ENCODE measurements at regions not wholly inside any gene's neighbourhood (a gene's known extent, or its start where the extent isn't known, plus 50 kb on each side); places are given as distances from the start of the nearest gene placed in this dataset.

DNA sequence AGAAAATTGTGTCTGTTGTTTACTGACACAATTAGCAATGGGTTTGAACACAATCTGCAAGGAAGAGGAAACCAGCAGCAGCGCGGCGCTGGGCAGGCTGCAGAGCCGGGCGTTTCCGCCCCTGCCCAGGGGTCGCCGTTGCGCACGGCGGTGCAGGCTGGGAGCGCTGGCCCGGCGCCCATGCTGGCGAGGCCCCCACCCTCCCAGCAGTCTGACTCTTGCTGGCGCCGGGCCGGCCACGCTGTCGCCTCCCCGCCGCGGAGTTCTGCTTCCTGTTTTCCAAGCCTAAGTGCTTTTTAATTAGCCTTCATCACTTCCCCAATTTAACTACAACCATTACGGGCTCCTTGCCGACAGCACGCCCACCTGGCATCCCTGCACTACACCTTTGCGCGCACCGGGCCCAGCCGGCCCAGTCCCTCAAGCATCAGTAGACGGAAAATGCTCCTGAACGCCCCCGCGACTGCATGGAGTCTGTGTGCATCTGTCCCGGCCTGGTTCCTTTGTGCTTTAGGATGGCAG, 212.1 kb downstream of the GXYLT1 start:
- TF ChIP-seq, protein P1, sequence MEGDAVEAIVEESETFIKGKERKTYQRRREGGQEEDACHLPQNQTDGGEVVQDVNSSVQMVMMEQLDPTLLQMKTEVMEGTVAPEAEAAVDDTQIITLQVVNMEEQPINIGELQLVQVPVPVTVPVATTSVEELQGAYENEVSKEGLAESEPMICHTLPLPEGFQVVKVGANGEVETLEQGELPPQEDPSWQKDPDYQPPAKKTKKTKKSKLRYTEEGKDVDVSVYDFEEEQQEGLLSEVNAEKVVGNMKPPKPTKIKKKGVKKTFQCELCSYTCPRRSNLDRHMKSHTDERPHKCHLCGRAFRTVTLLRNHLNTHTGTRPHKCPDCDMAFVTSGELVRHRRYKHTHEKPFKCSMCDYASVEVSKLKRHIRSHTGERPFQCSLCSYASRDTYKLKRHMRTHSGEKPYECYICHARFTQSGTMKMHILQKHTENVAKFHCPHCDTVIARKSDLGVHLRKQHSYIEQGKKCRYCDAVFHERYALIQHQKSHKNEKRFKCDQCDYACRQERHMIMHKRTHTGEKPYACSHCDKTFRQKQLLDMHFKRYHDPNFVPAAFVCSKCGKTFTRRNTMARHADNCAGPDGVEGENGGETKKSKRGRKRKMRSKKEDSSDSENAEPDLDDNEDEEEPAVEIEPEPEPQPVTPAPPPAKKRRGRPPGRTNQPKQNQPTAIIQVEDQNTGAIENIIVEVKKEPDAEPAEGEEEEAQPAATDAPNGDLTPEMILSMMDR (IDR thresholded peaks at IDR 0.05; ENCODE audit: low read depth, low read length): no peak
- Histone ChIP-seq H3K4me3 (ENCODE audit: low read depth, low read length) (no peak overlapping the region), H3K9me3 (ENCODE audit: severe bottlenecking) (no peaks in the 10 kb centered on the region), H3K36me3 (no peaks in the 10 kb centered on the region), H3K27me3 (ENCODE audit: insufficient read depth, low read depth, severe bottlenecking) (no peaks in the 10 kb centered on the region), H3K27ac (no peak overlapping the region)
- DNase-seq: no peak

DNA sequence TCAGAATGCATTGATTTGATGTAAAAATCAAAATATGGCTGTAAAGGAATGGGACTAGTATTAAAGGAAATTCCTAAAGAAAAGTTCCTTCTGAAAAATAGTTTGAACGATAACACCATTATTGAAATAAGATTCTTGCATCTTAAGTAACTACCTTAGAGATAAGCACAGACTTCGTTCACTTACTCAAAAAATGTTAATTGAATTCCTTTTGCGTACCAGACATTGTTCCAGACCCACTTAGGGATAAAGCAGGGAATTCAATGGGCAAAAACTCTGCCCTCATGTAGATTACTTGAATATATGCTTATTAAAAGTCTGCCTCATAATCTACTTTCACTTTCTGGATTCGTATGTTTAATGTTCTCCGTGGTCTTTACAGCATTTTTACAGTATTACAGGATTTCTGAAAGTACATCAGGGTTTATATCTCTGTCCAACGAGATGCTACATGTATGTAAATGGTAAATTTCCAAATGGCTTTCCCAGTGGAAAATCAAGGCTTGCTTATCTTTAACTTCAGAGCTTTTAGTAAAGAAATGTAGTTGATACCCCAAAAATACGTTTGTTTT, 213.7 kb downstream of the GXYLT1 start:
- TF ChIP-seq, protein P1 (IDR thresholded peaks at IDR 0.05; ENCODE audit: low read depth, low read length): no peak
- Histone ChIP-seq H3K27ac (no peak overlapping the region), H3K36me3 (no peaks in the 10 kb centered on the region), H3K27me3 (ENCODE audit: insufficient read depth, low read depth, severe bottlenecking) (no peaks in the 10 kb centered on the region), H3K4me3 (ENCODE audit: low read depth, low read length) (no peak overlapping the region), H3K9me3 (ENCODE audit: severe bottlenecking) (no peaks in the 10 kb centered on the region)
- DNase-seq: no peak

DNA sequence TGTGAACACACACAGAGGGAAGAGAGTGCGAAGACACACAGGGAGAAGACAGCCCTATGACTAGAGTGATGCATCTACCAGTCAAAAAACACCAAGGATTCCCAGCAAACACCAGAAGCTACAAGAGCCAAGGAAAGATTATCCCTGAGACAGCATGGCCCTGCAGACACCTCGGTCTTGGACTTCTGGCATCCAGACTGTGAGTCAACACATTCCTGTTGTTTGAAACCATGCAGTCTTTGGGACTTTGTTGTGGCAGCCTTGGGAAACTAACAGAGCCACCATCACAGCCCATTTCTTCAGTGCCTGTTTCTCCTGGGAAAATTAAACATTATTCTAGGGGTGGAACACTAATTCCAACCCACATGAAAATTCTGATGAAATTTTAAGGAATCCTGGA, 220.6 kb downstream of the GXYLT1 start:
- Histone ChIP-seq H3K36me3 (no peaks in the 10 kb centered on the region), H3K27ac (no peak overlapping the region), H3K27me3 (ENCODE audit: insufficient read depth, low read depth, severe bottlenecking) (no peaks in the 10 kb centered on the region), H3K9me3 (ENCODE audit: severe bottlenecking) (no peaks in the 10 kb centered on the region), H3K4me3 (ENCODE audit: low read depth, low read length) (no peak overlapping the region)
- no peak for DNase-seq
- TF ChIP-seq, protein P1 (IDR thresholded peaks at IDR 0.05; ENCODE audit: low read depth, low read length): no peak

DNA sequence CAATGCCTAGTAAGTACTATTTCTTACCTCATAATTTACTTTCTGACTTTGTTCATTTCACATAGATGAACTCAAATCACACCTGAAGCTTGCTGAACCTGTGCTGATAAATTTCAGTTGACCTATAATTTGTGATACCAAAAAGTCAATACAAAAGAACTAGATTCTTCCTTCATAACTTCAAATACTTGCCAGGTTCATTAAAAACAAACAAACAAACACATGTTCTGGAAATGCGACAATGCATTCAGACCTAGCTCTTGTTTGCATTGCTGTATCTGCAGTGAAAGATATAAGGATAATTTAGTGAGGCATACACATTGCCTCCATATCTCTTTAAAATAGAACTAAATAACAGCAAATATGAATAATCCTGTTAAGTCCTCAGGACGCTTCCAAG, 221.3 kb downstream of the GXYLT1 start:
- H3K9me3 ChIP-seq (ENCODE audit: severe bottlenecking): no peaks in the 10 kb centered on the region
- no peak overlapping the region for H3K4me3 ChIP-seq (ENCODE audit: low read depth, low read length)
- no peak for DNase-seq
- no peaks in the 10 kb centered on the region for H3K27me3 ChIP-seq (ENCODE audit: insufficient read depth, low read depth, severe bottlenecking)
- H3K36me3 ChIP-seq: no peaks in the 10 kb centered on the region
- TF ChIP-seq, protein P1 (IDR thresholded peaks at IDR 0.05; ENCODE audit: low read depth, low read length): no peak
- H3K27ac ChIP-seq: no peak overlapping the region

DNA sequence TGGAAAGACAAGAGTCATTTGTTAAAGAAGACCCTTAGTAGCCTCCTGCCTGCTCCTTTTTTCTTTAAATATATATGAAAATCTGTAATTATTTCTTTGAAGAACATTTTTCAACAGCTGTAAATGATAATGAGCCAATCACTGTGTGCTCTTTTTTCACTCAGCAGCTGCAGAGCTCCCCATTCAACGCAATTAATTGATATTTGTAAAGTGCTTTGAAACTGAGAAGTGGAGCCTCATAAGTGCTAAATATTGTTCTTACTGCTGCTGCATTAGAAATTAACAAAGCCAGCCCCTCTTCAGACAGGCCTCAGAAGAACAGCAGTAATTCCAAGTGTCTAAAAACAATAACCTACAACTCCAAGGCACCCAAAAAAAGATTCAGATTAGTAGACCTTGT, 224.3 kb downstream of the GXYLT1 start:
- H3K9me3 ChIP-seq (ENCODE audit: severe bottlenecking): no peaks in the 10 kb centered on the region
- no peak overlapping the region for H3K4me3 ChIP-seq (ENCODE audit: low read depth, low read length)
- no peak for DNase-seq
- H3K27ac ChIP-seq: no peak overlapping the region
- no peaks in the 10 kb centered on the region for H3K27me3 ChIP-seq (ENCODE audit: insufficient read depth, low read depth, severe bottlenecking)
- TF ChIP-seq, protein P1 (IDR thresholded peaks at IDR 0.05; ENCODE audit: low read depth, low read length): no peak
- H3K36me3 ChIP-seq: no peaks in the 10 kb centered on the region
